ENCODE measurements at regions not wholly inside any gene's neighbourhood (a gene's known extent, or its start where the extent isn't known, plus 50 kb on each side); places are given as distances from the start of the nearest gene placed in this dataset.

- DNase-seq (ENCODE audit: low read depth, low spot score) = peak; percentile 25
Measured at GRCh38 chr13:100940658-100941057, 266.1 kb upstream of the TMTC4 start.

GRCh38 chr13:100933841-100934240, 259.2 kb upstream of the TMTC4 start:
- DNase-seq (ENCODE audit: low read depth, low spot score) = no peak

- no peak for DNase-seq (ENCODE audit: low read depth, low spot score)
Measured at GRCh38 chr13:100922599-100922998, 248.0 kb upstream of the TMTC4 start.

- DNase-seq (ENCODE audit: low read depth, low spot score) = no peak
Measured at GRCh38 chr13:100921139-100921538, 246.5 kb upstream of the TMTC4 start.

GRCh38 chr13:100917011-100917410, 242.4 kb upstream of the TMTC4 start:
- DNase-seq (ENCODE audit: low read depth, low spot score) = peak; percentile 34

GRCh38 chr13:100913143-100913542, 238.5 kb upstream of the TMTC4 start:
- no peak for DNase-seq (ENCODE audit: low read depth, low spot score)

GRCh38 chr13:100904293-100904976, 229.8 kb upstream of the TMTC4 start:
- no peak for DNase-seq (ENCODE audit: low read depth, low spot score)

GRCh38 chr13:100899720-100900316, 225.2 kb upstream of the TMTC4 start:
- no peak for DNase-seq (ENCODE audit: low read depth, low spot score)

- DNase-seq (ENCODE audit: low read depth, low spot score) = no peak
Measured at GRCh38 chr13:100898431-100898830, 223.8 kb upstream of the TMTC4 start.

GRCh38 chr13:100895651-100896050, 221.1 kb upstream of the TMTC4 start:
- DNase-seq (ENCODE audit: low read depth, low spot score) = peak; percentile 21

- DNase-seq (ENCODE audit: low read depth, low spot score) = no peak
Measured at GRCh38 chr13:100892981-100893380, 218.4 kb upstream of the TMTC4 start.

GRCh38 chr13:100890645-100891044, 216.1 kb upstream of the TMTC4 start:
- DNase-seq (ENCODE audit: low read depth, low spot score) = no peak

GRCh38 chr13:100887729-100888151, 213.1 kb upstream of the TMTC4 start:
- peak; percentile 80 for DNase-seq (ENCODE audit: low read depth, low spot score)

- DNase-seq (ENCODE audit: low read depth, low spot score) = no peak
Measured at GRCh38 chr13:100883453-100883852, 208.9 kb upstream of the TMTC4 start.

GRCh38 chr13:100881291-100881864, 206.8 kb upstream of the TMTC4 start:
- DNase-seq (ENCODE audit: low read depth, low spot score) = no peak

- DNase-seq (ENCODE audit: low read depth, low spot score) = no peak
Measured at GRCh38 chr13:100880166-100880565, 205.6 kb upstream of the TMTC4 start.

- no peak for DNase-seq (ENCODE audit: low read depth, low spot score)
Measured at GRCh38 chr13:100879255-100879654, 204.7 kb upstream of the TMTC4 start.

- DNase-seq (ENCODE audit: low read depth, low spot score) = no peak
Measured at GRCh38 chr13:100876044-100876403, 201.4 kb upstream of the TMTC4 start.

GRCh38 chr13:100875392-100876043, 200.9 kb upstream of the TMTC4 start:
- DNase-seq (ENCODE audit: low read depth, low spot score) = peak; percentile 95

GRCh38 chr13:100872761-100873160, 198.2 kb upstream of the TMTC4 start:
- no peak for DNase-seq (ENCODE audit: low read depth, low spot score)

GRCh38 chr13:100870898-100871297, 196.3 kb upstream of the TMTC4 start:
- no peak for DNase-seq (ENCODE audit: low read depth, low spot score)

GRCh38 chr13:100860866-100861265, 186.3 kb upstream of the TMTC4 start:
- DNase-seq (ENCODE audit: low read depth, low spot score) = no peak

GRCh38 chr13:100859861-100860260, 185.3 kb upstream of the TMTC4 start:
- no peak for DNase-seq (ENCODE audit: low read depth, low spot score)

Data from astrocyte of the hippocampus (primary cell).